Tibial nerve (tissue), 3 donors: ENCODE measurements at regions not wholly inside any gene's neighbourhood (a gene's known extent, or its start where the extent isn't known, plus 50 kb on each side); places are given as distances from the start of the nearest gene placed in this dataset.

Experiments used
- POLR2A ChIP-seq, 2 donors: fragments of 450-650 bp; IDR thresholded peaks; one replicate each; pipeline ENCODE4 v1.6.1; 2017; ENCODE audit warnings: antibody characterized with exemption in 2 of 2, mild to moderate bottlenecking in 2 of 2, moderate library complexity in 2 of 2
- TF ChIP-seq, protein P1 (sequence below), 5 experiments: fragments of 200-600 bp in 3 of 5; fragments of 450-650 bp in 2 of 5; sonication (generic) in 3 of 5; IDR thresholded peaks; one replicate each; pipeline ENCODE4 v1.5.1; 2016 to 2019; ENCODE audit warnings: antibody characterized with exemption in 5 of 5, mild to moderate bottlenecking in 3 of 5, moderate library complexity in 2 of 5

DNA sequence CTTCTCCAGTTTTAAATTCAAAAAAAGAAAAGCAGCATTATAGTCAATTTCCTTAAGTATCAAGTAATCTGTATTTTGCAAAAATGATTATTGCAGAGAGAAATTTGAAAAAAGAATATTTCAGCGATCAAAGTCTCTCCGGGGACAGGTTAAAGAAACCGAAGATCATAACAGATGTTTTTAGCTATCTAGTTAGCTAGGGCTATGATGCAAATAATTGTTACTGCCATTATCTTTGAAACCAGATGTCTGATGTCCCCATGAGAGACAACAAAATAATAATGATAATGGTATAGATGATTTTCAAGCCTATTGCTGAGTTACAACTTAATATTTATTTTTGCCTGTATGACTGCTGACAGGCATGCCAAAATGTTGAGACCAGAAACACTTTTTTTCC lies 1326.0 kb downstream of the PLA2G4A start:
- TF ChIP-seq POLR2A (IDR thresholded peaks at IDR 0.05) = no peak
- TF ChIP-seq, protein P1, sequence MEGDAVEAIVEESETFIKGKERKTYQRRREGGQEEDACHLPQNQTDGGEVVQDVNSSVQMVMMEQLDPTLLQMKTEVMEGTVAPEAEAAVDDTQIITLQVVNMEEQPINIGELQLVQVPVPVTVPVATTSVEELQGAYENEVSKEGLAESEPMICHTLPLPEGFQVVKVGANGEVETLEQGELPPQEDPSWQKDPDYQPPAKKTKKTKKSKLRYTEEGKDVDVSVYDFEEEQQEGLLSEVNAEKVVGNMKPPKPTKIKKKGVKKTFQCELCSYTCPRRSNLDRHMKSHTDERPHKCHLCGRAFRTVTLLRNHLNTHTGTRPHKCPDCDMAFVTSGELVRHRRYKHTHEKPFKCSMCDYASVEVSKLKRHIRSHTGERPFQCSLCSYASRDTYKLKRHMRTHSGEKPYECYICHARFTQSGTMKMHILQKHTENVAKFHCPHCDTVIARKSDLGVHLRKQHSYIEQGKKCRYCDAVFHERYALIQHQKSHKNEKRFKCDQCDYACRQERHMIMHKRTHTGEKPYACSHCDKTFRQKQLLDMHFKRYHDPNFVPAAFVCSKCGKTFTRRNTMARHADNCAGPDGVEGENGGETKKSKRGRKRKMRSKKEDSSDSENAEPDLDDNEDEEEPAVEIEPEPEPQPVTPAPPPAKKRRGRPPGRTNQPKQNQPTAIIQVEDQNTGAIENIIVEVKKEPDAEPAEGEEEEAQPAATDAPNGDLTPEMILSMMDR (IDR thresholded peaks at IDR 0.05) = no peak
